GM12892 (cell line): ENCODE measurements at regions not wholly inside any gene's neighbourhood (a gene's known extent, or its start where the extent isn't known, plus 50 kb on each side); places are given as distances from the start of the nearest gene placed in this dataset.

ENCODE experiments used
- POLR2A ChIP-seq: IDR thresholded peaks from 2 replicates; pipeline ENCODE4 v1.6.1; 2011; ENCODE audit warnings: low read depth, low read length, control low read depth
- POLR2AphosphoS5 ChIP-seq: IDR thresholded peaks from 2 replicates; pipeline ENCODE4 v1.6.1; 2011; ENCODE audit warnings: low read depth, low read length, control low read depth

- TF ChIP-seq POLR2AphosphoS5 (no peak), POLR2A (no peak)
Observed at GRCh38 chr20:53839423-53840176, 230.8 kb downstream of the BCAS1 start.
